ENCODE measurements at regions not wholly inside any gene's neighbourhood (a gene's known extent, or its start where the extent isn't known, plus 50 kb on each side); places are given as distances from the start of the nearest gene placed in this dataset.

DNA sequence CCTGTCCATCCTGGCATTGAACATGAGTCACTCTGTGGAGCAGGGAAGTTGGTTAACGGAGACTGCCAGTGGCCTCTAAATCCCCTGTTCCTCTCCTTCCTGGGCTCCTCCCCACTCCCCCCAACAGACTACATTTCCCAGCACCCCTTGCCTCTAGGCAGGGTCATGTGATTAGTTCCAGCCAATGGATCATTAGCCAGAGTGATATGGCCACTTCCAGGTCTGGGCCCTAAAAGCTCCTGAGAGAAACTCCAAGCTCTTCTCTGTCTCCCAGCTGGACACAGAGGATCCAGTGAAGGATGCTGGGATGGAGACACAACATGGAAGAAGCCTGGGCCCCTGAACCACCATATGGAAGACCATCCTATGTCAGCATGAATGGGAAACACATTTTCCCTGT, 54.4 kb upstream of the RFLNA start:
- H3K27me3 ChIP-seq (ENCODE audit: insufficient read depth, low read length) = peaks cover 13% of the 10 kb centered on the region
- H3K79me2 ChIP-seq (ENCODE audit: insufficient read depth, low read length) = no peaks in the 10 kb centered on the region
- no peak for TF ChIP-seq EZH2 (IDR thresholded peaks at IDR 0.05; ENCODE audit: insufficient read depth, low read length)
- TF ChIP-seq, protein P1, sequence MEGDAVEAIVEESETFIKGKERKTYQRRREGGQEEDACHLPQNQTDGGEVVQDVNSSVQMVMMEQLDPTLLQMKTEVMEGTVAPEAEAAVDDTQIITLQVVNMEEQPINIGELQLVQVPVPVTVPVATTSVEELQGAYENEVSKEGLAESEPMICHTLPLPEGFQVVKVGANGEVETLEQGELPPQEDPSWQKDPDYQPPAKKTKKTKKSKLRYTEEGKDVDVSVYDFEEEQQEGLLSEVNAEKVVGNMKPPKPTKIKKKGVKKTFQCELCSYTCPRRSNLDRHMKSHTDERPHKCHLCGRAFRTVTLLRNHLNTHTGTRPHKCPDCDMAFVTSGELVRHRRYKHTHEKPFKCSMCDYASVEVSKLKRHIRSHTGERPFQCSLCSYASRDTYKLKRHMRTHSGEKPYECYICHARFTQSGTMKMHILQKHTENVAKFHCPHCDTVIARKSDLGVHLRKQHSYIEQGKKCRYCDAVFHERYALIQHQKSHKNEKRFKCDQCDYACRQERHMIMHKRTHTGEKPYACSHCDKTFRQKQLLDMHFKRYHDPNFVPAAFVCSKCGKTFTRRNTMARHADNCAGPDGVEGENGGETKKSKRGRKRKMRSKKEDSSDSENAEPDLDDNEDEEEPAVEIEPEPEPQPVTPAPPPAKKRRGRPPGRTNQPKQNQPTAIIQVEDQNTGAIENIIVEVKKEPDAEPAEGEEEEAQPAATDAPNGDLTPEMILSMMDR (IDR thresholded peaks at IDR 0.05; ENCODE audit: insufficient read depth, low read depth, low read length) = no peak
- H3K4me3 ChIP-seq (ENCODE audit: insufficient read depth, low read depth, low read length) = no peak overlapping the region
- H3K4me2 ChIP-seq (ENCODE audit: low read length) = no peak overlapping the region
- peaks cover 18% of the 10 kb centered on the region for H3K9me3 Mint-ChIP-seq (ENCODE audit: unreplicated experiment)
- H3K4me1 Mint-ChIP-seq (ENCODE audit: low read depth, unreplicated experiment) = peaks cover 13% of the 10 kb centered on the region
- H3K9me3 ChIP-seq (ENCODE audit: insufficient read depth, low read depth, low read length) = peaks cover 9% of the 10 kb centered on the region
- H4K20me1 ChIP-seq (ENCODE audit: insufficient read depth, low read length) = no peaks in the 10 kb centered on the region
- H3K36me3 ChIP-seq (ENCODE audit: insufficient read depth, low read length) = no peaks in the 10 kb centered on the region
- FAIRE-seq (no peak), DNase-seq (ENCODE audit: low read depth) (no peak)
- no peak overlapping the region for H3K9ac ChIP-seq (ENCODE audit: low read length)
- H3K4me3 Mint-ChIP-seq (ENCODE audit: unreplicated experiment) = no peak overlapping the region
- no peaks in the 10 kb centered on the region for H3K36me3 Mint-ChIP-seq (ENCODE audit: low read depth, unreplicated experiment)
- no peak overlapping the region for H3K27ac Mint-ChIP-seq (ENCODE audit: unreplicated experiment)
- H2AFZ ChIP-seq (ENCODE audit: low read depth, low read length) = no peak overlapping the region
- no peak overlapping the region for H3K27ac ChIP-seq (ENCODE audit: low read depth, low read length)
- H3K4me1 ChIP-seq (ENCODE audit: insufficient read depth, low read length) = peaks cover 11% of the 10 kb centered on the region
- peaks cover 14% of the 10 kb centered on the region for H3K27me3 Mint-ChIP-seq (ENCODE audit: low read depth, unreplicated experiment)

DNA sequence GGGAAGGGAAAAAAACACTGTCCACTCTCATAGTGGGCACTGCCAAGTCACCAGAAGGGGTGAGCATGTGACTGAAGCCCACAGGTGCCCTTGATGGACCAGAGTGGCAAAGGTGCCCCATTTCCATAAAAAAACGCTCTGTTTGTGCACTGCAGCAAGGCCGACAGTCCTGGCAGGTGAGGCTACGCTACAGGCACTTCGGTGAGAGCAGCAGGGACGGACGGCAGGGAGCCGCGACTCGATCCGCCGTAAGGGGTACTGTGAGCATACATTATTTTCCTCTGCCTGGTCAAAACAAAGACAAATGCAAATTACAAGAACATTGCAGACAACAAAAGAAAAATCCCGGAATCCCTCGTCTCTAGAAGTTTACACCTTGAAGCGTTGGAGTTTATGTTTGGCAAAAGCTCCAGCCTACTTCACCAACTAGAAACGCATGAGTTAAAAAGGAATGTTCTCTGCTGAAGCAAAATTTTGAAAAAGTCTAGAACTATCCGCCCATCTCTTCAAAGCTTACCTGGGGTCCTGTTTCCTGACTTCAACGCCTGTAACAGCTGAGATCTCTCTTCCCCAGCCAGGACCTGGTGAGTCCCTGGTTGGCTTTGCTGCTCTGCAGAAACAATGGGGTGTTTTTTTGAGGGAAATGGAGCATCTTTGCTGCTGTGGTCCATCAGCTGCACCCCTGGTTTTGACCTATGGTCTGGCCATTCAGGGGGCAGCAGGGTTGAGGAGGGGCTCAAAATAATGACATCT, 52.9 kb upstream of the RFLNA start:
- Mint-ChIP-seq H3K36me3 (ENCODE audit: low read depth, unreplicated experiment) (no peaks in the 10 kb centered on the region), H3K4me1 (ENCODE audit: low read depth, unreplicated experiment) (peaks cover 4% of the 10 kb centered on the region), H3K27me3 (ENCODE audit: low read depth, unreplicated experiment) (peaks cover 14% of the 10 kb centered on the region), H3K9me3 (ENCODE audit: unreplicated experiment) (peaks cover 19% of the 10 kb centered on the region), H3K27ac (ENCODE audit: unreplicated experiment) (no peak overlapping the region), H3K4me3 (ENCODE audit: unreplicated experiment) (no peak overlapping the region)
- Histone ChIP-seq H2AFZ (ENCODE audit: low read depth, low read length) (no peak overlapping the region), H3K4me3 (ENCODE audit: insufficient read depth, low read depth, low read length) (no peak overlapping the region), H4K20me1 (ENCODE audit: insufficient read depth, low read length) (no peaks in the 10 kb centered on the region), H3K4me2 (ENCODE audit: low read length) (no peak overlapping the region), H3K27ac (ENCODE audit: low read depth, low read length) (no peak overlapping the region), H3K9ac (ENCODE audit: low read length) (no peak overlapping the region), H3K4me1 (ENCODE audit: insufficient read depth, low read length) (peaks cover 4% of the 10 kb centered on the region), H3K36me3 (ENCODE audit: insufficient read depth, low read length) (no peaks in the 10 kb centered on the region), H3K79me2 (ENCODE audit: insufficient read depth, low read length) (no peaks in the 10 kb centered on the region), H3K9me3 (ENCODE audit: insufficient read depth, low read depth, low read length) (peaks cover 9% of the 10 kb centered on the region), H3K27me3 (ENCODE audit: insufficient read depth, low read length) (peaks cover 23% of the 10 kb centered on the region)
- FAIRE-seq = no peak
- no peak for TF ChIP-seq EZH2 (IDR thresholded peaks at IDR 0.05; ENCODE audit: insufficient read depth, low read length)
- TF ChIP-seq, protein P1 (IDR thresholded peaks at IDR 0.05; ENCODE audit: insufficient read depth, low read depth, low read length) = no peak
- no peak for DNase-seq (ENCODE audit: low read depth)

DNA sequence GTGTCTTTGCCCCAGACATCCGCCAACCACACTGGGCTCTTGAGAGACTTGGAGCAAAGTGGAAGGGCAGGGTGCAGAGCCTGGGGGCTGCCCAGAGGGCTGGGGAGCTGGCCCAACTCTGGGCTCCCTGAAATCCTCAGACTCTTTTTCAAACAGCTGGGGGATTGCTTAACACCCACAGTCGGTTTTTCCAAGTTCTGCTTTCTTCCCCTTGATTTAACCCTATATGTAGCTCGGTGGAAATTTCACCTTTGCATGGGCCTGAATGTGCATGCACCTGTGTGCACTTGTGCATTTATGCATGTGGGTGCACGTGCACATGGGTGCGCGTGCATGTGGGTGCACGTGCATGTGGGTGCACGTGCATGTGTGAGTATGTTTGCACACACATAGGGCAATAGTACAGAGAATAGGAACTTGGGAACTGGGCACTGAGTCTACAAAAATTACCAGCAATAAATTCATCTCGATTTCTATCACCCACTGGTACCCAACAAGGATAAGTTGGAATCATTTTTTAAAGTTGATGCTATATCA, 52.3 kb upstream of the RFLNA start:
- Histone ChIP-seq H3K27me3 (ENCODE audit: insufficient read depth, low read length) (peaks cover 25% of the 10 kb centered on the region), H3K9me3 (ENCODE audit: insufficient read depth, low read depth, low read length) (peaks cover 9% of the 10 kb centered on the region), H2AFZ (ENCODE audit: low read depth, low read length) (no peak overlapping the region), H3K4me2 (ENCODE audit: low read length) (no peak overlapping the region), H4K20me1 (ENCODE audit: insufficient read depth, low read length) (no peaks in the 10 kb centered on the region), H3K4me3 (ENCODE audit: insufficient read depth, low read depth, low read length) (no peak overlapping the region), H3K9ac (ENCODE audit: low read length) (no peak overlapping the region), H3K4me1 (ENCODE audit: insufficient read depth, low read length) (no peaks in the 10 kb centered on the region), H3K27ac (ENCODE audit: low read depth, low read length) (no peak overlapping the region), H3K79me2 (ENCODE audit: insufficient read depth, low read length) (no peaks in the 10 kb centered on the region), H3K36me3 (ENCODE audit: insufficient read depth, low read length) (no peaks in the 10 kb centered on the region)
- Mint-ChIP-seq H3K4me1 (ENCODE audit: low read depth, unreplicated experiment) (no peaks in the 10 kb centered on the region), H3K9me3 (ENCODE audit: unreplicated experiment) (peaks cover 24% of the 10 kb centered on the region), H3K27me3 (ENCODE audit: low read depth, unreplicated experiment) (peaks cover 16% of the 10 kb centered on the region), H3K27ac (ENCODE audit: unreplicated experiment) (no peak overlapping the region), H3K4me3 (ENCODE audit: unreplicated experiment) (no peak overlapping the region), H3K36me3 (ENCODE audit: low read depth, unreplicated experiment) (no peaks in the 10 kb centered on the region)
- DNase-seq (ENCODE audit: low read depth) = no peak
- TF ChIP-seq, protein P1 (IDR thresholded peaks at IDR 0.05; ENCODE audit: insufficient read depth, low read depth, low read length) = no peak
- no peak for TF ChIP-seq EZH2 (IDR thresholded peaks at IDR 0.05; ENCODE audit: insufficient read depth, low read length)
- FAIRE-seq = no peak
